A549 (cell line): ENCODE measurements at regions not wholly inside any gene's neighbourhood (a gene's known extent, or its start where the extent isn't known, plus 50 kb on each side); places are given as distances from the start of the nearest gene placed in this dataset.

Source experiments
- CTCF ChIP-seq: fragments of >200 bp; sonication (Bioruptor Twin); formaldehyde crosslinking; IDR thresholded peaks from 3 replicates; pipeline ENCODE4 v1.5.1; 2016
- JUN ChIP-seq, 2 experiments: fragments of >200 bp; sonication (Bioruptor Twin); formaldehyde crosslinking; IDR thresholded peaks; 2 replicates in 1 of 2; 3 replicates in 1 of 2; pipeline ENCODE4 v1.6.1; 2016 to 2017
- MAFK ChIP-seq: fragments of 450-650 bp; IDR thresholded peaks from 2 replicates; pipeline ENCODE4 v1.6.1; 2014; ENCODE audit not compliant: partially characterized antibody
- MYC ChIP-seq: IDR thresholded peaks from 2 replicates; pipeline ENCODE4 v1.6.1; 2012; ENCODE audit warnings: mild to moderate bottlenecking, inconsistent platforms, low read length, improper control_type of control experiment, borderline replicate concordance
- POLR2A ChIP-seq: IDR thresholded peaks from 2 replicates; pipeline ENCODE4 v1.6.1; 2012; ENCODE audit warnings: mild to moderate bottlenecking, low read length
- RCOR1 ChIP-seq: fragments of 150-350 bp; IDR thresholded peaks from 2 replicates; pipeline ENCODE4 v1.6.1; 2014; ENCODE audit warnings: antibody characterized with exemption, low read length, low read depth
- SREBF2 ChIP-seq: fragments of 450-650 bp; IDR thresholded peaks from 2 replicates; pipeline ENCODE4 v1.6.1; 2014; ENCODE audit warnings: mild to moderate bottlenecking, moderate library complexity
- ZFP36 ChIP-seq: fragments of 450-650 bp; IDR thresholded peaks from 2 replicates; pipeline ENCODE4 v1.6.1; 2014; ENCODE audit warnings: borderline replicate concordance; ENCODE audit not compliant: partially characterized antibody

- TF ChIP-seq JUN (IDR thresholded peaks at IDR 0.05) (no peak), CTCF (no peak), SREBF2 (no peak), POLR2A (no peak), ZFP36 (no peak), MAFK (no peak), MYC (no peak), RCOR1 (no peak)
These were observed 435.9 kb downstream of the SLCO4C1 start for GRCh38 chr5:101860145-101860544.
